Neural progenitor cell (in vitro differentiated cells): ENCODE measurements at regions not wholly inside any gene's neighbourhood (a gene's known extent, or its start where the extent isn't known, plus 50 kb on each side); places are given as distances from the start of the nearest gene placed in this dataset.

Experiments used
- EZH2 ChIP-seq: fragments of 200-600 bp; sonication (generic); IDR thresholded peaks from 2 replicates; pipeline ENCODE4 v1.6.1; 2017; ENCODE audit warnings: antibody characterized with exemption, mild to moderate bottlenecking, moderate library complexity
- TF ChIP-seq, protein P1 (sequence below): fragments of 200-600 bp; sonication (generic); IDR thresholded peaks from 2 replicates; pipeline ENCODE4 v1.5.1; 2017; ENCODE audit warnings: antibody characterized with exemption, mild to moderate bottlenecking

DNA sequence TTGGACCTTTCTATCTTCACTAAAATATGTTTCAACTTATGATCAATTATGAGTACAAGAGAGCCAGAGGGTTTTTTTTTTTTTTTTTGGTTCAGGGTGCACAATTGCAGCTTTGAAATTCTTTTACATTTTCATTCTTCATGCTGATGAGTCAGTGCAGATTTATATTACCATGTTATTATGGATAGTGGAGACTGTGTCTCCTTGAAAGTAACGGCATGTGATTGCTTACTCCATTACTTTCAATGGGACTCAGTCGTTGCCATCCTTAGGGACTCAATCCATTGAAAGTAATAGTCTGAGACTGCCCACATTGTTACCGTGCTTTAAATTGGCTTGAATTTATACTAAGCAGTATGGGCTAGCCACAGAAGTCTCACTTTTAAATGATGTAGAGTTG is 286.5 kb upstream of the FANCL start:
- TF ChIP-seq, protein P1, sequence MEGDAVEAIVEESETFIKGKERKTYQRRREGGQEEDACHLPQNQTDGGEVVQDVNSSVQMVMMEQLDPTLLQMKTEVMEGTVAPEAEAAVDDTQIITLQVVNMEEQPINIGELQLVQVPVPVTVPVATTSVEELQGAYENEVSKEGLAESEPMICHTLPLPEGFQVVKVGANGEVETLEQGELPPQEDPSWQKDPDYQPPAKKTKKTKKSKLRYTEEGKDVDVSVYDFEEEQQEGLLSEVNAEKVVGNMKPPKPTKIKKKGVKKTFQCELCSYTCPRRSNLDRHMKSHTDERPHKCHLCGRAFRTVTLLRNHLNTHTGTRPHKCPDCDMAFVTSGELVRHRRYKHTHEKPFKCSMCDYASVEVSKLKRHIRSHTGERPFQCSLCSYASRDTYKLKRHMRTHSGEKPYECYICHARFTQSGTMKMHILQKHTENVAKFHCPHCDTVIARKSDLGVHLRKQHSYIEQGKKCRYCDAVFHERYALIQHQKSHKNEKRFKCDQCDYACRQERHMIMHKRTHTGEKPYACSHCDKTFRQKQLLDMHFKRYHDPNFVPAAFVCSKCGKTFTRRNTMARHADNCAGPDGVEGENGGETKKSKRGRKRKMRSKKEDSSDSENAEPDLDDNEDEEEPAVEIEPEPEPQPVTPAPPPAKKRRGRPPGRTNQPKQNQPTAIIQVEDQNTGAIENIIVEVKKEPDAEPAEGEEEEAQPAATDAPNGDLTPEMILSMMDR = no peak
- TF ChIP-seq EZH2 = no peak
